NCI-H2029 treated with DMSO at 0.1 percent for 48 hours (cell line): ENCODE measurements at regions not wholly inside any gene's neighbourhood (a gene's known extent, or its start where the extent isn't known, plus 50 kb on each side); places are given as distances from the start of the nearest gene placed in this dataset.
A peak's percentile ranks its signal among the peaks of the same experiment; 100 is the strongest.
"Not testable (repeated sequence)": the region's sequence is repeated elsewhere in the genome, so short reads cannot be mapped to it uniquely, and the experiment has no call there.

ENCODE experiments used
- DNase-seq: peaks from one replicate; lab custom pipeline; 2025; lab: John Stamatoyannopoulos, UW

- DNase-seq, result no peak
Measured at GRCh38 chr16:6726621-6727020, 606.0 kb upstream of the RBFOX1 start.

- DNase-seq, result no peak
Measured at GRCh38 chr16:6725634-6726331, 606.9 kb upstream of the RBFOX1 start.

GRCh38 chr16:6725206-6725605 lies 607.4 kb upstream of the RBFOX1 start:
- not testable (repeated sequence) for DNase-seq

- no peak for DNase-seq
Measured at GRCh38 chr16:6722786-6723185, 609.9 kb upstream of the RBFOX1 start.

GRCh38 chr16:6714510-6714909 lies 618.1 kb upstream of the RBFOX1 start:
- DNase-seq, result no peak

- DNase-seq, result no peak
Measured at GRCh38 chr16:6709736-6710135, 622.9 kb upstream of the RBFOX1 start.

- no peak for DNase-seq
Measured at GRCh38 chr16:6708576-6709215, 623.9 kb upstream of the RBFOX1 start.

GRCh38 chr16:6704306-6704930 lies 628.2 kb upstream of the RBFOX1 start:
- no peak for DNase-seq

- no peak for DNase-seq
Measured at GRCh38 chr16:6701096-6701495, 631.5 kb upstream of the RBFOX1 start.

- no peak for DNase-seq
Measured at GRCh38 chr16:6698548-6698947, 634.1 kb upstream of the RBFOX1 start.

- DNase-seq, result no peak
Measured at GRCh38 chr16:6695666-6696065, 637.0 kb upstream of the RBFOX1 start.

- no peak for DNase-seq
Measured at GRCh38 chr16:6694636-6695035, 638.0 kb upstream of the RBFOX1 start.

- DNase-seq, result not testable (repeated sequence)
Measured at GRCh38 chr16:6693418-6693817, 639.2 kb upstream of the RBFOX1 start.

GRCh38 chr16:6692874-6693273 lies 639.8 kb upstream of the RBFOX1 start:
- DNase-seq, result no peak

GRCh38 chr16:6690741-6691140 lies 641.9 kb upstream of the RBFOX1 start:
- DNase-seq, result no peak

GRCh38 chr16:6689643-6690042 lies 643.0 kb upstream of the RBFOX1 start:
- no peak for DNase-seq

GRCh38 chr16:6687593-6687992 lies 645.1 kb upstream of the RBFOX1 start:
- DNase-seq, result no peak

- DNase-seq, result peak; percentile 23
Measured at GRCh38 chr16:6684076-6684673, 648.5 kb upstream of the RBFOX1 start.

GRCh38 chr16:6682142-6682811 lies 650.4 kb upstream of the RBFOX1 start:
- DNase-seq, result peak; percentile 0

- no peak for DNase-seq
Measured at GRCh38 chr16:6678586-6678985, 654.1 kb upstream of the RBFOX1 start.

GRCh38 chr16:6674071-6674470 lies 658.6 kb upstream of the RBFOX1 start:
- no peak for DNase-seq

GRCh38 chr16:6672507-6672906 lies 660.1 kb upstream of the RBFOX1 start:
- DNase-seq, result no peak
